ENCODE measurements at regions not wholly inside any gene's neighbourhood (a gene's known extent, or its start where the extent isn't known, plus 50 kb on each side); places are given as distances from the start of the nearest gene placed in this dataset.

GRCh38 chr10:6737080-6737641 is 157.1 kb upstream of the PRKCQ start:
- Mint-ChIP-seq H3K27ac (ENCODE audit: unreplicated experiment) (no peak overlapping the region), H3K4me3 (ENCODE audit: unreplicated experiment) (no peak overlapping the region), H3K4me1 (ENCODE audit: low read depth, unreplicated experiment) (no peaks in the 10 kb centered on the region), H3K27me3 (ENCODE audit: unreplicated experiment) (no peaks in the 10 kb centered on the region), H3K9me3 (ENCODE audit: unreplicated experiment) (peaks cover 2% of the 10 kb centered on the region), H3K36me3 (ENCODE audit: unreplicated experiment) (no peaks in the 10 kb centered on the region)
- DNase-seq, result no peak
- TF ChIP-seq, protein P1, sequence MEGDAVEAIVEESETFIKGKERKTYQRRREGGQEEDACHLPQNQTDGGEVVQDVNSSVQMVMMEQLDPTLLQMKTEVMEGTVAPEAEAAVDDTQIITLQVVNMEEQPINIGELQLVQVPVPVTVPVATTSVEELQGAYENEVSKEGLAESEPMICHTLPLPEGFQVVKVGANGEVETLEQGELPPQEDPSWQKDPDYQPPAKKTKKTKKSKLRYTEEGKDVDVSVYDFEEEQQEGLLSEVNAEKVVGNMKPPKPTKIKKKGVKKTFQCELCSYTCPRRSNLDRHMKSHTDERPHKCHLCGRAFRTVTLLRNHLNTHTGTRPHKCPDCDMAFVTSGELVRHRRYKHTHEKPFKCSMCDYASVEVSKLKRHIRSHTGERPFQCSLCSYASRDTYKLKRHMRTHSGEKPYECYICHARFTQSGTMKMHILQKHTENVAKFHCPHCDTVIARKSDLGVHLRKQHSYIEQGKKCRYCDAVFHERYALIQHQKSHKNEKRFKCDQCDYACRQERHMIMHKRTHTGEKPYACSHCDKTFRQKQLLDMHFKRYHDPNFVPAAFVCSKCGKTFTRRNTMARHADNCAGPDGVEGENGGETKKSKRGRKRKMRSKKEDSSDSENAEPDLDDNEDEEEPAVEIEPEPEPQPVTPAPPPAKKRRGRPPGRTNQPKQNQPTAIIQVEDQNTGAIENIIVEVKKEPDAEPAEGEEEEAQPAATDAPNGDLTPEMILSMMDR (IDR thresholded peaks at IDR 0.05; ENCODE audit: partially characterized antibody, unreplicated experiment), result no peak

GRCh38 chr10:6734286-6734685 is 154.2 kb upstream of the PRKCQ start:
- no peak overlapping the region for H3K4me3 Mint-ChIP-seq (ENCODE audit: unreplicated experiment)
- DNase-seq, result no peak
- H3K4me1 Mint-ChIP-seq (ENCODE audit: low read depth, unreplicated experiment), result peaks cover 13% of the 10 kb centered on the region
- peaks cover 2% of the 10 kb centered on the region for H3K27me3 Mint-ChIP-seq (ENCODE audit: unreplicated experiment)
- H3K36me3 Mint-ChIP-seq (ENCODE audit: unreplicated experiment), result no peaks in the 10 kb centered on the region
- TF ChIP-seq, protein P1 (IDR thresholded peaks at IDR 0.05; ENCODE audit: partially characterized antibody, unreplicated experiment), result no peak
- no peak overlapping the region for H3K27ac Mint-ChIP-seq (ENCODE audit: unreplicated experiment)
- H3K9me3 Mint-ChIP-seq (ENCODE audit: unreplicated experiment), result peaks cover 4% of the 10 kb centered on the region

- Mint-ChIP-seq H3K27ac (ENCODE audit: unreplicated experiment) (peak overlapping the region; percentile 72), H3K27me3 (ENCODE audit: unreplicated experiment) (peaks cover 4% of the 10 kb centered on the region)
- TF ChIP-seq, protein P1 (IDR thresholded peaks at IDR 0.05; ENCODE audit: partially characterized antibody, unreplicated experiment), result no peak
Measured at GRCh38 chr10:6729861-6730344, 149.8 kb upstream of the PRKCQ start.

GRCh38 chr10:6729071-6729774 is 149.1 kb upstream of the PRKCQ start:
- no peak for DNase-seq
- peaks cover 18% of the 10 kb centered on the region for H3K4me1 Mint-ChIP-seq (ENCODE audit: low read depth, unreplicated experiment)
- H3K9me3 Mint-ChIP-seq (ENCODE audit: unreplicated experiment), result peaks cover 4% of the 10 kb centered on the region
- TF ChIP-seq, protein P1 (IDR thresholded peaks at IDR 0.05; ENCODE audit: partially characterized antibody, unreplicated experiment), result no peak
- no peaks in the 10 kb centered on the region for H3K36me3 Mint-ChIP-seq (ENCODE audit: unreplicated experiment)
- H3K4me3 Mint-ChIP-seq (ENCODE audit: unreplicated experiment), result peak overlapping the region; percentile 35
- H3K27me3 Mint-ChIP-seq (ENCODE audit: unreplicated experiment), result peaks cover 4% of the 10 kb centered on the region
- H3K27ac Mint-ChIP-seq (ENCODE audit: unreplicated experiment), result peak overlapping the region; percentile 72

More at GRCh38 chr10:6729861-6730344, 149.8 kb upstream of the PRKCQ start:
- H3K9me3 Mint-ChIP-seq (ENCODE audit: unreplicated experiment), result peaks cover 5% of the 10 kb centered on the region
- DNase-seq, result no peak
- peak overlapping the region; percentile 35 for H3K4me3 Mint-ChIP-seq (ENCODE audit: unreplicated experiment)
- peaks cover 18% of the 10 kb centered on the region for H3K4me1 Mint-ChIP-seq (ENCODE audit: low read depth, unreplicated experiment)
- no peaks in the 10 kb centered on the region for H3K36me3 Mint-ChIP-seq (ENCODE audit: unreplicated experiment)

- DNase-seq, result no peak
- Mint-ChIP-seq H3K36me3 (ENCODE audit: unreplicated experiment) (no peaks in the 10 kb centered on the region), H3K9me3 (ENCODE audit: unreplicated experiment) (peaks cover 4% of the 10 kb centered on the region), H3K27ac (ENCODE audit: unreplicated experiment) (no peak overlapping the region), H3K27me3 (ENCODE audit: unreplicated experiment) (peaks cover 4% of the 10 kb centered on the region), H3K4me3 (ENCODE audit: unreplicated experiment) (no peak overlapping the region), H3K4me1 (ENCODE audit: low read depth, unreplicated experiment) (peaks cover 18% of the 10 kb centered on the region)
- TF ChIP-seq, protein P1 (IDR thresholded peaks at IDR 0.05; ENCODE audit: partially characterized antibody, unreplicated experiment), result no peak
Measured at GRCh38 chr10:6726924-6727323, 146.8 kb upstream of the PRKCQ start.

Measured in glutamatergic neuron (in vitro differentiated cells).